ENCODE measurements at regions not wholly inside any gene's neighbourhood (a gene's known extent, or its start where the extent isn't known, plus 50 kb on each side); places are given as distances from the start of the nearest gene placed in this dataset.

DNA sequence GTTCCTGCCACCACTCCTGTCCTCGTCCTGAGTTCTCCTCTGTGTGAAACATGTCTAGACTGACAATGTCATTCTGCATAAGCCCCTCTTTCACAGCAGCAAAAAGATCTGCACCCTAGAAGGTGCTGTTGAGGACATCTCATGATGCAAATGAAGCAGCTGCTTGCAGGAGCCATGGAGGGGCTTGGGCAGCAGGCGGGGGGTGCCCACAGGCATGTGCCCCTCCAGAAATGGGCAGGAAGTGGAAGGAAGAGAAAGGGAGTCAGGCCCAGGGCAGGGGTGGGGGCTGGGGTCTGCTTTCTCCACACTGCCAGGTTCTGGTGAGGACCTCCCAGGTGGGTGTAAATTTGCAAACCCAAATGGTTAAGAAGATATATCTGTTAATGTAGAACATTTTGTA, 54.5 kb upstream of the KCNMB1 start:
- no peak overlapping the region for H3K4me3 Mint-ChIP-seq
- H3K4me1 Mint-ChIP-seq: peaks cover 15% of the 10 kb centered on the region
- DNase-seq (ENCODE audit: low spot score) (no peak), ATAC-seq (no peak)
- H3K27ac Mint-ChIP-seq: no peak overlapping the region
- POLR2A ChIA-PET: no interaction called here
- TF ChIP-seq RORB (CRISPR knock-in tag; IDR thresholded peaks at IDR 0.05) (no peak), ATF1 (CRISPR knock-in tag; IDR thresholded peaks at IDR 0.05) (no peak), TCF7 (CRISPR knock-in tag; IDR thresholded peaks at IDR 0.05; ENCODE audit: low read depth) (no peak), HMGXB4 (CRISPR knock-in tag; IDR thresholded peaks at IDR 0.05) (no peak), AR (CRISPR knock-in tag; IDR thresholded peaks at IDR 0.05) (no peak), MYBL2 (CRISPR knock-in tag; IDR thresholded peaks at IDR 0.05) (no peak)
- CTCF ChIA-PET: interaction anchor here (0.7 kb wide), 1 partner anchor 218 kb away, joined by 3 read pairs; no protein-coding TSS in a partner anchor
- H3K9me3 Mint-ChIP-seq: peaks cover 20% of the 10 kb centered on the region
- H3K27me3 Mint-ChIP-seq (ENCODE audit: low read depth): peaks cover 6% of the 10 kb centered on the region
- H3K36me3 Mint-ChIP-seq: peaks cover 8% of the 10 kb centered on the region

DNA sequence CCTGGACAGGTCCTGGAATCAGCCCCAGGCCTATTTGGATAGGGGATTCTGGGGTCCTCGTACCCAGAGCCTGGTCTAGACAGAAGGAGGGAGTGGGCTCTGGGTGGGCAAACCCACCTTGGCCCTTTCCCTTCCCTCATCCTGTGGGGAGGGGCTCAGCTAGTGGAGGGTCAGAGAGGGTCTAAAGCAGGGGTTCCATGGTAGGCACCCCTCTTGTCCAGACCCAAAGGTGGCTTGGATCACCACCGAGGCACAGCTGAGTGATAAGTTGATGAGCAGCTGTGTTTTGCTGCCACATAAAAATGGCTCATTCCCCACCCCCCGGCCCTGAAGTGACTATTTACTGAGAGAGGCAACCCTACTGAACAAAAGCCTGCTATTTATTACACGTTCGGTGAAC, 53.8 kb upstream of the KCNMB1 start:
- ChIA-PET POLR2A (no interaction called here), CTCF (no interaction called here)
- DNase-seq (ENCODE audit: low spot score): no peak
- Mint-ChIP-seq H3K27ac (no peak overlapping the region), H3K27me3 (ENCODE audit: low read depth) (peaks cover 3% of the 10 kb centered on the region), H3K36me3 (peaks cover 6% of the 10 kb centered on the region), H3K4me3 (no peak overlapping the region), H3K4me1 (peaks cover 16% of the 10 kb centered on the region), H3K9me3 (peaks cover 15% of the 10 kb centered on the region)
- ATAC-seq: no peak
- TF ChIP-seq, protein P1, sequence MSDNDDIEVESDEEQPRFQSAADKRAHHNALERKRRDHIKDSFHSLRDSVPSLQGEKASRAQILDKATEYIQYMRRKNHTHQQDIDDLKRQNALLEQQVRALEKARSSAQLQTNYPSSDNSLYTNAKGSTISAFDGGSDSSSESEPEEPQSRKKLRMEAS (CRISPR knock-in tag; IDR thresholded peaks at IDR 0.05): no peak
- TF ChIP-seq, protein P2, sequence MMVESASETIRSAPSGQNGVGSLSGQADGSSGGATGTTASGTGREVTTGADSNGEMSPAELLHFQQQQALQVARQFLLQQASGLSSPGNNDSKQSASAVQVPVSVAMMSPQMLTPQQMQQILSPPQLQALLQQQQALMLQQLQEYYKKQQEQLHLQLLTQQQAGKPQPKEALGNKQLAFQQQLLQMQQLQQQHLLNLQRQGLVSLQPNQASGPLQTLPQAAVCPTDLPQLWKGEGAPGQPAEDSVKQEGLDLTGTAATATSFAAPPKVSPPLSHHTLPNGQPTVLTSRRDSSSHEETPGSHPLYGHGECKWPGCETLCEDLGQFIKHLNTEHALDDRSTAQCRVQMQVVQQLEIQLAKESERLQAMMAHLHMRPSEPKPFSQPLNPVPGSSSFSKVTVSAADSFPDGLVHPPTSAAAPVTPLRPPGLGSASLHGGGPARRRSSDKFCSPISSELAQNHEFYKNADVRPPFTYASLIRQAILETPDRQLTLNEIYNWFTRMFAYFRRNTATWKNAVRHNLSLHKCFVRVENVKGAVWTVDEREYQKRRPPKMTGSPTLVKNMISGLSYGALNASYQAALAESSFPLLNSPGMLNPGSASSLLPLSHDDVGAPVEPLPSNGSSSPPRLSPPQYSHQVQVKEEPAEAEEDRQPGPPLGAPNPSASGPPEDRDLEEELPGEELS (CRISPR knock-in tag; IDR thresholded peaks at IDR 0.05): no peak
- no peak for TF ChIP-seq ZNF416 (CRISPR knock-in tag; IDR thresholded peaks at IDR 0.05)
- TF ChIP-seq, protein P3, sequence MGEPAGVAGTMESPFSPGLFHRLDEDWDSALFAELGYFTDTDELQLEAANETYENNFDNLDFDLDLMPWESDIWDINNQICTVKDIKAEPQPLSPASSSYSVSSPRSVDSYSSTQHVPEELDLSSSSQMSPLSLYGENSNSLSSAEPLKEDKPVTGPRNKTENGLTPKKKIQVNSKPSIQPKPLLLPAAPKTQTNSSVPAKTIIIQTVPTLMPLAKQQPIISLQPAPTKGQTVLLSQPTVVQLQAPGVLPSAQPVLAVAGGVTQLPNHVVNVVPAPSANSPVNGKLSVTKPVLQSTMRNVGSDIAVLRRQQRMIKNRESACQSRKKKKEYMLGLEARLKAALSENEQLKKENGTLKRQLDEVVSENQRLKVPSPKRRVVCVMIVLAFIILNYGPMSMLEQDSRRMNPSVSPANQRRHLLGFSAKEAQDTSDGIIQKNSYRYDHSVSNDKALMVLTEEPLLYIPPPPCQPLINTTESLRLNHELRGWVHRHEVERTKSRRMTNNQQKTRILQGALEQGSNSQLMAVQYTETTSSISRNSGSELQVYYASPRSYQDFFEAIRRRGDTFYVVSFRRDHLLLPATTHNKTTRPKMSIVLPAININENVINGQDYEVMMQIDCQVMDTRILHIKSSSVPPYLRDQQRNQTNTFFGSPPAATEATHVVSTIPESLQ (CRISPR knock-in tag; IDR thresholded peaks at IDR 0.05): no peak
- TF ChIP-seq E2F5 (CRISPR knock-in tag; IDR thresholded peaks at IDR 0.05): no peak
- no peak for TF ChIP-seq ATF3 (CRISPR knock-in tag; conservative IDR thresholded peaks at IDR 0.05)
- no peak for TF ChIP-seq ZNF396 (CRISPR knock-in tag; IDR thresholded peaks at IDR 0.05; ENCODE audit: borderline replicate concordance)
- no peak for TF ChIP-seq FOXP1 (CRISPR knock-in tag; IDR thresholded peaks at IDR 0.05; ENCODE audit: borderline replicate concordance)
- no peak for TF ChIP-seq ZBTB21 (CRISPR knock-in tag; IDR thresholded peaks at IDR 0.05; ENCODE audit: borderline replicate concordance)
- no peak for TF ChIP-seq ZNF232 (CRISPR knock-in tag; IDR thresholded peaks at IDR 0.05)
- no peak for TF ChIP-seq IRF2 (CRISPR knock-in tag; IDR thresholded peaks at IDR 0.05; ENCODE audit: borderline replicate concordance, low read depth)
- TF ChIP-seq NR3C1 (CRISPR knock-in tag; conservative IDR thresholded peaks at IDR 0.05; ENCODE audit: low read depth): no peak
- no peak for TF ChIP-seq HMGXB4 (CRISPR knock-in tag; IDR thresholded peaks at IDR 0.05)
- no peak for TF ChIP-seq ZMAT4 (CRISPR knock-in tag; IDR thresholded peaks at IDR 0.05)

Measured in WTC11 (cell line).